GM18498 (cell line): ENCODE measurements at regions not wholly inside any gene's neighbourhood (a gene's known extent, or its start where the extent isn't known, plus 50 kb on each side); places are given as distances from the start of the nearest gene placed in this dataset.
"Not testable (repeated sequence)": the region's sequence is repeated elsewhere in the genome, so short reads cannot be mapped to it uniquely, and the experiment has no call there.

Experiments used
- ATAC-seq: cut with Tn5 transposase; IDR thresholded peaks from one replicate; pipeline ENCODE4 v1.9.1; 2021; ENCODE audit warnings: mild to moderate bottlenecking, moderate library complexity; ENCODE audit not compliant: unreplicated experiment

DNA sequence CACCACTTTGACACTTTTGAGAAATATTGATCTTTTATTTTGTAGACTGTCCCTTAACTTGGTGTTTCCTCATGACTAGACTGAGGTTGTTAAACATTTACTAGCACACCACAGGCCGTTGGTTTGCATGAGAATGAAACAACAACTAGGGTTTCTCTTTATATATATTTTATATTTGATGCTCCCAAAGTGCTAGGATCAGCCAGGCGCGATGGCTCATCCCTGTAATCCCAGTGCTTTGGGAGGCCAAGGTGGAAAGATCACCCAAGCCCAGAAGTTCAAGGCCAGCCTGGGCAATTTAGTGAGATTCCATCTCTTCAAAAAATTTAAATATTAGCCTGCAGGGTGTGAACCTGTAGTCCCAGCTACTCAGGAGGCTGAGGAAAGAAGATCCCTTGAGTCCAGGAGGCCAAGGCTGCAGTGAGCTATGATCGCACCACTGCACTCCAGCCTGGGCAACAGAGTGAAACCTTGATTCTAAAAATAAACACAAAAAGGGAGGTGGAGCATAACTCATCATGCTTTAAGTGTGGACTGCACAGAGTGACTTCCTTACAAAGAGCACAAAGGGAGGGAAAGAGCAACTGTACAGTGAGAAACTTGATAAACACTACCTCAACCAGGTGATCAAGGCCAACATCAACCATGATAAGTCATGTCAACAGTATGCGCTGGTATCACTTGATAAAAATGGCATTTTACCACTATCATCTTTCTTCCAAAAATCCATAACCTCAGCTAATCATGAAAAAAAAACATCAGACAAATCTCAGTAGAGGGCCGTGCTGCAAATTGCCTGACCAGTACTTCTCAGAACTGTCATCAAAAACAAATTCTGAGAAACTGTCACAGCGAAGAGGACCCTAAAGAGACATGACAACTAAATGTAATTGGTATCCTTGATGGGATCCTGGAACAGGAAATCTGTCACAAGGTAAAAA lies 72.8 kb upstream of the ATF7IP2 start:
- ATAC-seq = peak; percentile 82

DNA sequence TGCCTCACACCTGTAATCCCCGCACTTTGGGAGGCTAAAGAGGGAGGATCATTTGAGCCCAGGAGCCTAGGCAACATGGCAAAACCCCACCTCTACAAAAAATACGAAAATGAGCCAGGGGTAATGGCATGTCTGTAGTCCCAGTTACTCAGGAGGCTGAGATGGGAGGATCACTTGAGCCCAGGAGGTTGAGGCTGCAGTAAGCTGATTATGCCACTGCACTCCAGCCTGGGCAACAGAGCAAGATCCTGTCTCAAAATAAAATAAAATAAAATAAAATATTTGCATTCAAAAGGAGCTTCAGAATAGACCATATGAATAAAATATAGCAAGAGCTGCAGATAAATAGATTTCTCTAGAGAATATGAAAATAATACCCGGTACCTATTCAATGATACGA lies 71.5 kb upstream of the ATF7IP2 start:
- ATAC-seq = no peak

- no peak for ATAC-seq
These were observed 71.0 kb upstream of the ATF7IP2 start for GRCh38 chr16:10314811-10315210.

- no peak for ATAC-seq
These were observed 68.3 kb upstream of the ATF7IP2 start for GRCh38 chr16:10317425-10318001.

DNA sequence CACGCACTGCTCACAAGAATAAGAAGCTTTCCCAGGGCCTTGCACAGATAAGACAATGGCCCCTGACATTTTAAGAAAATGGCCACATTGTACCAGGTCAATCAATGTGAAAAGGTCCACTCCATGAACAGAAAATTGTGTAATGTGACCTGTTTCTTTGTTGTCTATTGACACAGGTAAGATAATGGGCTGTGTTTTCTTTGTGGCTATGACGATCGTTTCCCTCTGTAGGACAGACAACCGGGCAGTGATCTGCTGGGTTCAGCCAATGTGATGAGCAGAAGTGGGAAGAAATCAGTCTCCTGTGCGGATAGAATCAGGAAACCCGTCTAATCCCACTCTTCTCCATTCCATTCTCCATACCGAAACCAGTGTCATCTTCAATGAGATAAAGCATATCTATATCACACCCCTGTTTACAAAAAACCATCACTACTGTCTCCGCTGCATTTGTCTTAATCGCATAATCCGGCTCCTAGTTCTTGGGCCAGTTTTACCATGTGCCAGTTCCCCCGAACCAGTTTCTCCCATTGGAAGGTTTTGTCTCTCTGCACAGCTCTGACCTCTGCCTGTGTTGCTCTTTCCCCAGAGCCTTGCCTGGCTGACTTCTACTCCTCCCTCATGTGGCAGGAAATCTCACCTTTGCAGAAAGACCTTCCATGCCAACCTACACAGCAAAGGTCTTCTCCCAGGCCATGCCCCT lies 66.9 kb upstream of the ATF7IP2 start:
- no peak for ATAC-seq

DNA sequence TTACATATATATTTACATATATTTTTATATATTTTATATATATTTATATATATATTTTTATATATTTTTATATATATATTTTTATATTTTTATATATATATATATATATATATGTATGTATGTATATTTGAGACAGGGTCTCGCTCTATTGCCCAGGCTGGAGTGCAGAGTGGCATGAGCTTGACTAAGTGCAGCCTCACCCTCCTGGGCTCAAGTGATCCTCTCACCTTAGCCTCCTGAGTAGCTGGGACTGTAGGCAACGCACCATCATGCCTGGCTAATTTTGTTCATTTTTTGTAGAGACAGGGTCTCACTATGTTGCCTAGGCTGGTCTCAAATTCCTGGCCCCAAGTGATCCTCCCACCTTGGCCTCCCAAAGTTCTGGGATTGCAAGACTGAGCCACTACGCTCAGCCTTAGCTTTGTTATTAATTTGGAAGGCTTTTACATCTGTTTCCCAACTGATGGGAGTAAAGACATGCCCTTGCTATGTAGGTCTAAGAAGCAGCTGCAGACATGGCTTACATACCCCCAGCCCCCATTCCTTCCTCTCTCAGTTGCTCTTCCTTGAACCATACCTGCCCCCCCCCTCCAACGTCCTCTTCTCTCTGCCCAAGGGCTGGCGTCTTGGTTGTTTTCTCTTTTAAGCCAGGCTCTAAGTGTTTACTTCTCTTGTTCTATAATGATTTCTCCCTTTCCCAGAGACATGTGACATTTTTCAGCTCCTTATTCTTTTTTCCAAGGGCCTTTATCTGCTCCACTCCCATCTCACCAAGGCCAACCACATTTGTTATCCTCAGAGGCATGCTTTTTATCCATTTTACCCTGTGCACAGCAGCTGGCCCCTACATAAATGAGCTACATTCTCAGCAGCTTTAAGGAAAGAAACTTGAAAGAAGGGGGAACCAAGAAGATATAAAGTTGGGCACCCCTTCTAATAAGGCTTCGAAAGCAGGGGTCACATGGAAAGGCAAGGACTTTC lies 64.2 kb upstream of the ATF7IP2 start:
- ATAC-seq = no peak

- no peak for ATAC-seq
These were observed 62.9 kb upstream of the ATF7IP2 start for GRCh38 chr16:10322723-10323527.

- no peak for ATAC-seq
These were observed 62.4 kb upstream of the ATF7IP2 start for GRCh38 chr16:10323528-10323869.

DNA sequence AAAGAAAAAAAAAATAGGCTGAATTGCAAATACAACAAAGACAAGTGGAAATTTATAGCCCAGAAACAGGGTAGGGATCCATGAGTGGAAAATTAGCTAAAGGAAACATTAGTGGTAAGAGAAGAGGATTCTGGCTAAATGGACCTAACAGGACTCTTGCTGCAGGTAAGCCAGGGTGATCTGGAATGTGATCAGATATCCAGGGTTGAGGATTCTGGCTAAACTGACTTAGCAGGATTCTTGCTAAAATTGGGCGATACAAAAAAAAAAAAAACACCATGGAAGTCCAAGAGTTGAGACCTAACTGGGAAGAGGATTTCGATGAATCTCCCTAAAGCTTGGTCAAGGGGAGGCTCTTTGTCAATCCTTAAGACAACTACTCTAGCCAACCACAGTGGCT lies 61.7 kb upstream of the ATF7IP2 start:
- no peak for ATAC-seq

DNA sequence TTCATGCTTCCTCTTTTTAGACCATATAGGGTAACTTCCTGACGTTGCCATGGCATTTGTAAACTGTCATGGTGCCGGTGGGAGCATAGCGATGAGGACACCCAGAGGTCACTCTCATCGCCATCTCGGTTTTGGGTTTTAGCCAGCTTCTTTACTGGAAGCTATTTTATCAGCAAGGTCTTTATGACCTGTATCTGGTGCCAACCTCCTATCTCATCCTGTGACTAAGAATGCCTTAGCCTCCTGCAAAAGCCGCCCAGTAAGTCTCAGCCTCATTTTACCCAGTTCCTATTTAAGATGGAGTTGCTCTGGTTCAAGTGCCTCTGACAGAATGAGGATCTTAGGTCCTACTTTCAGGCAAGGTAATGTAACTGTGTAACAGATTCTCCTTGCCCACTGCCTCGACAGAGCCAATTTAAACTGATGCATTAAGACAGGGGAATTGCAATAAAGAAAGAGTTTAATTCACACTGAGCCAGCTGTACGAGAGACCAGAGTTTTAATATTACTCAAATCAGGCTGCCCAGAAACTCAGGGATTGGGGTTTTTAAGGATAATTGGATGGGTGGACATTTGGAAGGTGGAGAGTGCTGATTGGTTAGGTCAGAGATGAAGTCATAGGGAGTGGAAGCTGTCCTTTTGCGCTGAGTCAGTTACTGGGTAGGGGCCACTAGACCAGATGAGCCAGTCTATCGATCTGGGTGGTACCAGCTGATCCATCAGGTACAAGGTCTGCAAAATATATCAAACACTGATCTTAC lies 59.9 kb upstream of the ATF7IP2 start:
- ATAC-seq = no peak

GRCh38 chr16:10326647-10327046 lies 59.2 kb upstream of the ATF7IP2 start:
- no peak for ATAC-seq

DNA sequence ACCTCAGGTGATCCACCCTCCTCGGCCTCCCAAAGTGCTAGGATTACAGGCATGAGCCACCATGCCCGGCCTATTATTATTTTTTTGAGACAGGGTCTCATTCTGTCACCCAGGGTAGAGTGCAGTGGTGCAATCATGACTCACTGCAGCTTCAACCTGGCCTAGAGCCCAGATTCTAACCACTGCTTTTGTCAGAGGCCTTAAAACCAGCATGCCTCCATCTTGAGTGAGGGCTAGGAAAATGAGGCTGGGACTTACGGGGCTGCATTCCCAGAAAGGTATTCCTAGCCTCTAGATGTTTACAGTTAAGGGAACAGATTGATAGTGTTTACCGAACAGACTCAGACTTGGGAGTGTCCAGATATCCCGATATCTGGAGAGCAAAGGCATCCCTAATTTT lies 57.6 kb upstream of the ATF7IP2 start:
- not testable (repeated sequence) for ATAC-seq

GRCh38 chr16:10332241-10332640 lies 53.6 kb upstream of the ATF7IP2 start:
- no peak for ATAC-seq

DNA sequence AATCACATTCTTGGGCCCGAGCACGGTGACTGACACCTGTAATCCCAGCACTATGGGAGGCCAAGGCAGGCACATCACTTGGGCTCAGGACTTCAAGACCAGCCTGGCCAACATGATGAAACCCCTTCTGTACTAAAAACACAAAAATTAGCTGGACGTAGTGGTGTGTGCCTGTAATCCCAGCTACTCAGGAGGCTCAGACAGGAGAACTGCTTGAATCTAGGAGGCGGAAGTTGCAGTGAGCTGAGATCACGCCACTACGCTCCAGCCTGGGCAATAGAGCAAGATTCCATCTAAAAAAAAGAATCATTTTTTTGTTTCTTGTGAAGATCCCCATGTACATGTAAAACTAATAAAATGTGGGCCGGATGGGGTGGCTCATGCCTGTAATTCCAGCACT lies 53.1 kb upstream of the ATF7IP2 start:
- ATAC-seq = no peak

- ATAC-seq = no peak
These were observed 52.4 kb upstream of the ATF7IP2 start for GRCh38 chr16:10333321-10334032.

- no peak for ATAC-seq
These were observed 50.2 kb upstream of the ATF7IP2 start for GRCh38 chr16:10335681-10336080.
